ENCODE measurements at regions not wholly inside any gene's neighbourhood (a gene's known extent, or its start where the extent isn't known, plus 50 kb on each side); places are given as distances from the start of the nearest gene placed in this dataset.

GRCh38 chr1:105544475-105544874 is 1512.0 kb upstream of the PRMT6 start:
- Histone ChIP-seq H2BK15ac (ENCODE audit: low read depth, poor library complexity, severe bottlenecking) (no peak overlapping the region), H3K79me1 (replicated peaks; ENCODE audit: low read length, poor library complexity, severe bottlenecking) (no peaks in the 10 kb centered on the region), H3K18ac (ENCODE audit: low read depth in 1 of 2, low read length in 2 of 2) (no peak overlapping the region), H3K14ac (ENCODE audit: low read length in 2 of 2) (no peak overlapping the region), H4K91ac (ENCODE audit: low read length) (no peak overlapping the region), H2AFZ (ENCODE audit: low read depth, low read length) (no peak overlapping the region), H2BK120ac (ENCODE audit: low read depth, low read length) (no peak overlapping the region), H3K9ac (ENCODE audit: low read length) (no peak overlapping the region), H3K27ac (ENCODE audit: low read length, poor library complexity, severe bottlenecking) (no peak overlapping the region), H3K36me3 (ENCODE audit: control insufficient read depth in 1 of 2, insufficient read depth in 2 of 2, low read depth in 1 of 2, low read length in 2 of 2) (no peaks in the 10 kb centered on the region), H3K4me2 (ENCODE audit: low read length, poor library complexity, severe bottlenecking) (no peak overlapping the region), H3K4me3 (ENCODE audit: insufficient read depth in 1 of 2, low read depth in 1 of 2, low read length in 2 of 2) (no peak overlapping the region), H3K9me3 (ENCODE audit: control insufficient read depth, low read length) (no peaks in the 10 kb centered on the region), H3K4me1 (ENCODE audit: control insufficient read depth, insufficient read depth, low read depth, low read length) (no peaks in the 10 kb centered on the region), H2AK5ac (ENCODE audit: low read length, severe bottlenecking) (no peak overlapping the region), H4K8ac (ENCODE audit: low read length) (no peak overlapping the region), H3K27me3 (ENCODE audit: control insufficient read depth in 1 of 2, insufficient read depth in 1 of 2, low read length in 2 of 2) (no peaks in the 10 kb centered on the region), H3K4ac (ENCODE audit: low read depth in 1 of 2, low read length in 2 of 2) (no peak overlapping the region), H2BK12ac (ENCODE audit: low read length in 2 of 2) (no peak overlapping the region), H2BK5ac (ENCODE audit: low read depth, low read length, poor library complexity, severe bottlenecking) (no peak overlapping the region), H3K23ac (ENCODE audit: low read length in 2 of 2) (no peak overlapping the region)
- no peak for DNase-seq
- 0% methylated on average over 1 of the region's 1 CpG for WGBS

GRCh38 chr1:105556266-105556665 is 1500.2 kb upstream of the PRMT6 start:
- Histone ChIP-seq H3K4me2 (ENCODE audit: low read length, poor library complexity, severe bottlenecking) (no peak overlapping the region), H2BK12ac (ENCODE audit: low read length in 2 of 2) (no peak overlapping the region), H3K4ac (ENCODE audit: low read depth in 1 of 2, low read length in 2 of 2) (no peak overlapping the region), H3K14ac (ENCODE audit: low read length in 2 of 2) (no peak overlapping the region), H3K18ac (ENCODE audit: low read depth in 1 of 2, low read length in 2 of 2) (no peak overlapping the region), H3K27me3 (ENCODE audit: control insufficient read depth in 1 of 2, insufficient read depth in 1 of 2, low read length in 2 of 2) (no peaks in the 10 kb centered on the region), H2AFZ (ENCODE audit: low read depth, low read length) (no peak overlapping the region), H3K27ac (ENCODE audit: low read length, poor library complexity, severe bottlenecking) (peak overlapping the region; percentile 75), H3K79me1 (replicated peaks; ENCODE audit: low read length, poor library complexity, severe bottlenecking) (no peaks in the 10 kb centered on the region), H2BK5ac (ENCODE audit: low read depth, low read length, poor library complexity, severe bottlenecking) (no peak overlapping the region), H2AK5ac (ENCODE audit: low read length, severe bottlenecking) (no peak overlapping the region), H4K8ac (ENCODE audit: low read length) (no peak overlapping the region), H3K23ac (ENCODE audit: low read length in 2 of 2) (no peak overlapping the region), H3K9ac (ENCODE audit: low read length) (no peak overlapping the region), H4K91ac (ENCODE audit: low read length) (no peak overlapping the region), H3K9me3 (ENCODE audit: control insufficient read depth, low read length) (peaks cover 9% of the 10 kb centered on the region), H3K4me3 (ENCODE audit: insufficient read depth in 1 of 2, low read depth in 1 of 2, low read length in 2 of 2) (no peak overlapping the region), H3K36me3 (ENCODE audit: control insufficient read depth in 1 of 2, insufficient read depth in 2 of 2, low read depth in 1 of 2, low read length in 2 of 2) (no peaks in the 10 kb centered on the region), H2BK120ac (ENCODE audit: low read depth, low read length) (no peak overlapping the region), H2BK15ac (ENCODE audit: low read depth, poor library complexity, severe bottlenecking) (no peak overlapping the region), H3K4me1 (ENCODE audit: control insufficient read depth, insufficient read depth, low read depth, low read length) (no peaks in the 10 kb centered on the region)
- no peak for DNase-seq
- WGBS, result 83% methylated on average over 1 of the region's 2 CpGs

GRCh38 chr1:105558023-105558422 is 1498.5 kb upstream of the PRMT6 start:
- Histone ChIP-seq H4K8ac (ENCODE audit: low read length) (no peak overlapping the region), H3K4me1 (ENCODE audit: control insufficient read depth, insufficient read depth, low read depth, low read length) (no peaks in the 10 kb centered on the region), H2AK5ac (ENCODE audit: low read length, severe bottlenecking) (no peak overlapping the region), H3K27me3 (ENCODE audit: control insufficient read depth in 1 of 2, insufficient read depth in 1 of 2, low read length in 2 of 2) (no peaks in the 10 kb centered on the region), H3K27ac (ENCODE audit: low read length, poor library complexity, severe bottlenecking) (no peak overlapping the region), H3K4ac (ENCODE audit: low read depth in 1 of 2, low read length in 2 of 2) (no peak overlapping the region), H2BK120ac (ENCODE audit: low read depth, low read length) (no peak overlapping the region), H3K4me3 (ENCODE audit: insufficient read depth in 1 of 2, low read depth in 1 of 2, low read length in 2 of 2) (no peak overlapping the region), H4K91ac (ENCODE audit: low read length) (no peak overlapping the region), H3K9me3 (ENCODE audit: control insufficient read depth, low read length) (peaks cover 9% of the 10 kb centered on the region), H3K18ac (ENCODE audit: low read depth in 1 of 2, low read length in 2 of 2) (no peak overlapping the region), H2BK15ac (ENCODE audit: low read depth, poor library complexity, severe bottlenecking) (no peak overlapping the region), H3K9ac (ENCODE audit: low read length) (no peak overlapping the region), H3K14ac (ENCODE audit: low read length in 2 of 2) (no peak overlapping the region), H3K4me2 (ENCODE audit: low read length, poor library complexity, severe bottlenecking) (no peak overlapping the region), H3K23ac (ENCODE audit: low read length in 2 of 2) (no peak overlapping the region), H2BK12ac (ENCODE audit: low read length in 2 of 2) (no peak overlapping the region), H2BK5ac (ENCODE audit: low read depth, low read length, poor library complexity, severe bottlenecking) (no peak overlapping the region), H2AFZ (ENCODE audit: low read depth, low read length) (no peak overlapping the region), H3K79me1 (replicated peaks; ENCODE audit: low read length, poor library complexity, severe bottlenecking) (no peaks in the 10 kb centered on the region), H3K36me3 (ENCODE audit: control insufficient read depth in 1 of 2, insufficient read depth in 2 of 2, low read depth in 1 of 2, low read length in 2 of 2) (no peaks in the 10 kb centered on the region)
- no peak for DNase-seq

GRCh38 chr1:105565006-105565405 is 1491.5 kb upstream of the PRMT6 start:
- Histone ChIP-seq H3K79me1 (replicated peaks; ENCODE audit: low read length, poor library complexity, severe bottlenecking) (no peaks in the 10 kb centered on the region), H3K9me3 (ENCODE audit: control insufficient read depth, low read length) (peaks cover 6% of the 10 kb centered on the region), H3K4me2 (ENCODE audit: low read length, poor library complexity, severe bottlenecking) (no peak overlapping the region), H3K27me3 (ENCODE audit: control insufficient read depth in 1 of 2, insufficient read depth in 1 of 2, low read length in 2 of 2) (no peaks in the 10 kb centered on the region), H2BK5ac (ENCODE audit: low read depth, low read length, poor library complexity, severe bottlenecking) (no peak overlapping the region), H3K23ac (ENCODE audit: low read length in 2 of 2) (no peak overlapping the region), H2BK12ac (ENCODE audit: low read length in 2 of 2) (no peak overlapping the region), H2AFZ (ENCODE audit: low read depth, low read length) (no peak overlapping the region), H4K91ac (ENCODE audit: low read length) (no peak overlapping the region), H2AK5ac (ENCODE audit: low read length, severe bottlenecking) (no peak overlapping the region), H3K36me3 (ENCODE audit: control insufficient read depth in 1 of 2, insufficient read depth in 2 of 2, low read depth in 1 of 2, low read length in 2 of 2) (no peaks in the 10 kb centered on the region), H3K14ac (ENCODE audit: low read length in 2 of 2) (no peak overlapping the region), H3K18ac (ENCODE audit: low read depth in 1 of 2, low read length in 2 of 2) (no peak overlapping the region), H3K4me3 (ENCODE audit: insufficient read depth in 1 of 2, low read depth in 1 of 2, low read length in 2 of 2) (no peak overlapping the region), H2BK120ac (ENCODE audit: low read depth, low read length) (no peak overlapping the region), H3K9ac (ENCODE audit: low read length) (no peak overlapping the region), H2BK15ac (ENCODE audit: low read depth, poor library complexity, severe bottlenecking) (no peak overlapping the region), H3K4me1 (ENCODE audit: control insufficient read depth, insufficient read depth, low read depth, low read length) (no peaks in the 10 kb centered on the region), H3K4ac (ENCODE audit: low read depth in 1 of 2, low read length in 2 of 2) (no peak overlapping the region), H4K8ac (ENCODE audit: low read length) (no peak overlapping the region), H3K27ac (ENCODE audit: low read length, poor library complexity, severe bottlenecking) (no peak overlapping the region)
- no peak for DNase-seq
- WGBS, result no CpG with 5 or more reads among the region's 2 CpGs
